GM12878 (cell line): ENCODE measurements at regions not wholly inside any gene's neighbourhood (a gene's known extent, or its start where the extent isn't known, plus 50 kb on each side); places are given as distances from the start of the nearest gene placed in this dataset.

ENCODE experiments used
- CEBPB ChIP-seq, 2 experiments: fragments of 150-350 bp in 1 of 2; IDR thresholded peaks; 2 replicates each; pipeline ENCODE4 v1.6.1; 2012 to 2014; ENCODE audit warnings: low read depth in 2 of 2, low read length in 2 of 2, borderline replicate concordance in 1 of 2, inconsistent platforms in 1 of 2
- PAX8 ChIP-seq: fragments of 450-650 bp; IDR thresholded peaks from 2 replicates; pipeline ENCODE4 v1.6.1; 2017; ENCODE audit warnings: mild to moderate bottlenecking, moderate library complexity
- TF ChIP-seq, protein P1 (sequence below): fragments of 450-650 bp; IDR thresholded peaks from 2 replicates; pipeline ENCODE4 v1.6.1; 2017; ENCODE audit warnings: antibody characterized with exemption, mild to moderate bottlenecking, moderate library complexity
- TF ChIP-seq, protein P2 (sequence below): fragments of 450-650 bp; IDR thresholded peaks from 2 replicates; pipeline ENCODE4 v1.6.1; 2016; ENCODE audit warnings: mild to moderate bottlenecking, moderate library complexity, borderline replicate concordance
- TF ChIP-seq, protein P3 (sequence below): fragments of 450-650 bp; formaldehyde crosslinking; IDR thresholded peaks from 2 replicates; pipeline ENCODE4 v1.4.0; 2020; ENCODE audit warnings: mild to moderate bottlenecking, moderate library complexity

DNA sequence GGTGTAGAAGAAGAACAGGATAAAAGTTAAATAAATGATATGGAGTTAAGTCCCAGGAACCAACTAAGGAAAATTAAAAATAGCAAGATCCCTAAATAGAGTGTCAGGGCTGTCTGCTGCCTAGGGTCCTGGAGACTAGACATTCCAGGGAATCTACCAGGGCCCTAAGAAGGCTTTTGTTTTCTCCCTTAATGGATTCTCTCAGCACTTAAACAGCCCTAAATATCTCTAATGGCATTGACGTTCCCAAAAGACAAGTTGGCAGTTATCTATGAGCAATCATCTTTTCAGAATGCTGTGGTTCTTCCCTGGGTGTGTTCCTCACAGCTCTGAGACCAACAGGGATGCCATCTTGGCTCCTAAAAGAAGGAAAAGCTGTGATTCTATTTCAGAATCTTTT, 616.3 kb downstream of the EPHA4 start:
- TF ChIP-seq, protein P1, sequence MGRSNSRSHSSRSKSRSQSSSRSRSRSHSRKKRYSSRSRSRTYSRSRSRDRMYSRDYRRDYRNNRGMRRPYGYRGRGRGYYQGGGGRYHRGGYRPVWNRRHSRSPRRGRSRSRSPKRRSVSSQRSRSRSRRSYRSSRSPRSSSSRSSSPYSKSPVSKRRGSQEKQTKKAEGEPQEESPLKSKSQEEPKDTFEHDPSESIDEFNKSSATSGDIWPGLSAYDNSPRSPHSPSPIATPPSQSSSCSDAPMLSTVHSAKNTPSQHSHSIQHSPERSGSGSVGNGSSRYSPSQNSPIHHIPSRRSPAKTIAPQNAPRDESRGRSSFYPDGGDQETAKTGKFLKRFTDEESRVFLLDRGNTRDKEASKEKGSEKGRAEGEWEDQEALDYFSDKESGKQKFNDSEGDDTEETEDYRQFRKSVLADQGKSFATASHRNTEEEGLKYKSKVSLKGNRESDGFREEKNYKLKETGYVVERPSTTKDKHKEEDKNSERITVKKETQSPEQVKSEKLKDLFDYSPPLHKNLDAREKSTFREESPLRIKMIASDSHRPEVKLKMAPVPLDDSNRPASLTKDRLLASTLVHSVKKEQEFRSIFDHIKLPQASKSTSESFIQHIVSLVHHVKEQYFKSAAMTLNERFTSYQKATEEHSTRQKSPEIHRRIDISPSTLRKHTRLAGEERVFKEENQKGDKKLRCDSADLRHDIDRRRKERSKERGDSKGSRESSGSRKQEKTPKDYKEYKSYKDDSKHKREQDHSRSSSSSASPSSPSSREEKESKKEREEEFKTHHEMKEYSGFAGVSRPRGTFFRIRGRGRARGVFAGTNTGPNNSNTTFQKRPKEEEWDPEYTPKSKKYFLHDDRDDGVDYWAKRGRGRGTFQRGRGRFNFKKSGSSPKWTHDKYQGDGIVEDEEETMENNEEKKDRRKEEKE, result no peak
- no peak for TF ChIP-seq CEBPB (IDR thresholded peaks at IDR 0.05; ENCODE audit: borderline replicate concordance in 1 of 2, low read depth in 2 of 2, low read length in 2 of 2)
- TF ChIP-seq PAX8, result no peak
- TF ChIP-seq, protein P2, sequence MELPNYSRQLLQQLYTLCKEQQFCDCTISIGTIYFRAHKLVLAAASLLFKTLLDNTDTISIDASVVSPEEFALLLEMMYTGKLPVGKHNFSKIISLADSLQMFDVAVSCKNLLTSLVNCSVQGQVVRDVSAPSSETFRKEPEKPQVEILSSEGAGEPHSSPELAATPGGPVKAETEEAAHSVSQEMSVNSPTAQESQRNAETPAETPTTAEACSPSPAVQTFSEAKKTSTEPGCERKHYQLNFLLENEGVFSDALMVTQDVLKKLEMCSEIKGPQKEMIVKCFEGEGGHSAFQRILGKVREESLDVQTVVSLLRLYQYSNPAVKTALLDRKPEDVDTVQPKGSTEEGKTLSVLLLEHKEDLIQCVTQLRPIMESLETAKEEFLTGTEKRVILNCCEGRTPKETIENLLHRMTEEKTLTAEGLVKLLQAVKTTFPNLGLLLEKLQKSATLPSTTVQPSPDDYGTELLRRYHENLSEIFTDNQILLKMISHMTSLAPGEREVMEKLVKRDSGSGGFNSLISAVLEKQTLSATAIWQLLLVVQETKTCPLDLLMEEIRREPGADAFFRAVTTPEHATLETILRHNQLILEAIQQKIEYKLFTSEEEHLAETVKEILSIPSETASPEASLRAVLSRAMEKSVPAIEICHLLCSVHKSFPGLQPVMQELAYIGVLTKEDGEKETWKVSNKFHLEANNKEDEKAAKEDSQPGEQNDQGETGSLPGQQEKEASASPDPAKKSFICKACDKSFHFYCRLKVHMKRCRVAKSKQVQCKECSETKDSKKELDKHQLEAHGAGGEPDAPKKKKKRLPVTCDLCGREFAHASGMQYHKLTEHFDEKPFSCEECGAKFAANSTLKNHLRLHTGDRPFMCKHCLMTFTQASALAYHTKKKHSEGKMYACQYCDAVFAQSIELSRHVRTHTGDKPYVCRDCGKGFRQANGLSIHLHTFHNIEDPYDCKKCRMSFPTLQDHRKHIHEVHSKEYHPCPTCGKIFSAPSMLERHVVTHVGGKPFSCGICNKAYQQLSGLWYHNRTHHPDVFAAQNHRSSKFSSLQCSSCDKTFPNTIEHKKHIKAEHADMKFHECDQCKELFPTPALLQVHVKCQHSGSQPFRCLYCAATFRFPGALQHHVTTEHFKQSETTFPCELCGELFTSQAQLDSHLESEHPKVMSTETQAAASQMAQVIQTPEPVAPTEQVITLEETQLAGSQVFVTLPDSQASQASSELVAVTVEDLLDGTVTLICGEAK, result no peak
- TF ChIP-seq, protein P3, sequence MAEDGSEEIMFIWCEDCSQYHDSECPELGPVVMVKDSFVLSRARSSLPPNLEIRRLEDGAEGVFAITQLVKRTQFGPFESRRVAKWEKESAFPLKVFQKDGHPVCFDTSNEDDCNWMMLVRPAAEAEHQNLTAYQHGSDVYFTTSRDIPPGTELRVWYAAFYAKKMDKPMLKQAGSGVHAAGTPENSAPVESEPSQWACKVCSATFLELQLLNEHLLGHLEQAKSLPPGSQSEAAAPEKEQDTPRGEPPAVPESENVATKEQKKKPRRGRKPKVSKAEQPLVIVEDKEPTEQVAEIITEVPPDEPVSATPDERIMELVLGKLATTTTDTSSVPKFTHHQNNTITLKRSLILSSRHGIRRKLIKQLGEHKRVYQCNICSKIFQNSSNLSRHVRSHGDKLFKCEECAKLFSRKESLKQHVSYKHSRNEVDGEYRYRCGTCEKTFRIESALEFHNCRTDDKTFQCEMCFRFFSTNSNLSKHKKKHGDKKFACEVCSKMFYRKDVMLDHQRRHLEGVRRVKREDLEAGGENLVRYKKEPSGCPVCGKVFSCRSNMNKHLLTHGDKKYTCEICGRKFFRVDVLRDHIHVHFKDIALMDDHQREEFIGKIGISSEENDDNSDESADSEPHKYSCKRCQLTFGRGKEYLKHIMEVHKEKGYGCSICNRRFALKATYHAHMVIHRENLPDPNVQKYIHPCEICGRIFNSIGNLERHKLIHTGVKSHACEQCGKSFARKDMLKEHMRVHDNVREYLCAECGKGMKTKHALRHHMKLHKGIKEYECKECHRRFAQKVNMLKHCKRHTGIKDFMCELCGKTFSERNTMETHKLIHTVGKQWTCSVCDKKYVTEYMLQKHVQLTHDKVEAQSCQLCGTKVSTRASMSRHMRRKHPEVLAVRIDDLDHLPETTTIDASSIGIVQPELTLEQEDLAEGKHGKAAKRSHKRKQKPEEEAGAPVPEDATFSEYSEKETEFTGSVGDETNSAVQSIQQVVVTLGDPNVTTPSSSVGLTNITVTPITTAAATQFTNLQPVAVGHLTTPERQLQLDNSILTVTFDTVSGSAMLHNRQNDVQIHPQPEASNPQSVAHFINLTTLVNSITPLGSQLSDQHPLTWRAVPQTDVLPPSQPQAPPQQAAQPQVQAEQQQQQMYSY (CRISPR knock-in tag), result no peak
